ENCODE measurements at regions not wholly inside any gene's neighbourhood (a gene's known extent, or its start where the extent isn't known, plus 50 kb on each side); places are given as distances from the start of the nearest gene placed in this dataset.

GRCh38 chr17:77507111-77507885, 366.5 kb downstream of the SEC14L1 start:
- peaks cover 10 to 12% of the 10 kb centered on the region in 2 experiments for H3K9me3 ChIP-seq (ENCODE audit: control insufficient read depth in 2 of 2, low read length in 2 of 2)
- H3K4me1 ChIP-seq (ENCODE audit: control insufficient read depth, insufficient read depth, low read length, poor library complexity, severe bottlenecking): no peaks in the 10 kb centered on the region
- H3K27me3 ChIP-seq (ENCODE audit: control insufficient read depth, insufficient read depth, low read length): no peaks in the 10 kb centered on the region
- Mint-ChIP-seq H3K27ac (peak overlapping the region in 1 of 3 donors; percentile 20), H3K27me3 (no peaks in the 10 kb centered on the region), H3K4me1 (peaks cover 0 to 6% (median 5%) of the 10 kb centered on the region in 4 donors), H3K9me3 (peaks cover 0 to 13% (median 5%) of the 10 kb centered on the region in 7 donors), H3K36me3 (no peaks in the 10 kb centered on the region), H3K4me3 (no peak overlapping the region)
- no peak overlapping the region for H3K27ac ChIP-seq (ENCODE audit: insufficient read depth, low read length, poor library complexity, severe bottlenecking)
- no peak overlapping the region for H3K4me3 ChIP-seq (ENCODE audit: low read depth, low read length)
- DNase-seq (no peak), ATAC-seq (ENCODE audit: low read depth in 2 of 2) (no peak)
- no peaks in the 10 kb centered on the region for H3K36me3 ChIP-seq (ENCODE audit: control insufficient read depth, insufficient read depth, low read length)

GRCh38 chr17:77508047-77508715, 367.4 kb downstream of the SEC14L1 start:
- Histone ChIP-seq H3K27ac (ENCODE audit: insufficient read depth, low read length, poor library complexity, severe bottlenecking) (no peak overlapping the region), H3K9me3 (ENCODE audit: control insufficient read depth in 2 of 2, low read length in 2 of 2) (peaks cover 10 to 12% of the 10 kb centered on the region in 2 experiments), H3K4me1 (ENCODE audit: control insufficient read depth, insufficient read depth, low read length, poor library complexity, severe bottlenecking) (no peaks in the 10 kb centered on the region), H3K27me3 (ENCODE audit: control insufficient read depth, insufficient read depth, low read length) (no peaks in the 10 kb centered on the region), H3K4me3 (ENCODE audit: low read depth, low read length) (no peak overlapping the region), H3K36me3 (ENCODE audit: control insufficient read depth, insufficient read depth, low read length) (no peaks in the 10 kb centered on the region)
- H3K9me3 Mint-ChIP-seq: peaks cover 0 to 13% (median 5%) of the 10 kb centered on the region in 7 donors
- peaks cover 0 to 5% (median 4%) of the 10 kb centered on the region in 4 donors for H3K4me1 Mint-ChIP-seq
- ATAC-seq (ENCODE audit: low read depth in 2 of 2) (no peak), DNase-seq (no peak)
- no peak overlapping the region for H3K4me3 Mint-ChIP-seq
- no peak overlapping the region for H3K27ac Mint-ChIP-seq
- peaks cover 4% of the 10 kb centered on the region for H3K27me3 Mint-ChIP-seq
- H3K36me3 Mint-ChIP-seq: peaks cover 4% of the 10 kb centered on the region

DNA sequence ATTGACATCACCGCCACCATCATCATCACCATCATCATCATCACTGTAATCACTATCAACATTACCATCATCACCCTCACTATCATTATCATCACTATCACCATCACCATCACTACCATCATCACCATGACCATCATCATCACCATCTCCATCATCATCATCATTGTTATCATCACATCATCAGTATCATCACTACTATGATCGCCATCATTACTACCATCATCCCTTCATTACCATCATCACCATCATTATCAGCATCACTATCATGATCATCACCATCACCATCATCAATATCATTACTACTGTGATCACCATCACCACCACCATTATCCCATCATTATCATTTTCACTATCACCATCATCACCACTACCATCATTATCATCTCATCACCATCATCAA, 368.3 kb downstream of the SEC14L1 start:
- Histone ChIP-seq H3K9me3 (ENCODE audit: control insufficient read depth in 2 of 2, low read length in 2 of 2) (peaks cover 10 to 12% of the 10 kb centered on the region in 2 experiments), H3K27me3 (ENCODE audit: control insufficient read depth, insufficient read depth, low read length) (no peaks in the 10 kb centered on the region), H3K36me3 (ENCODE audit: control insufficient read depth, insufficient read depth, low read length) (no peaks in the 10 kb centered on the region), H3K27ac (ENCODE audit: insufficient read depth, low read length, poor library complexity, severe bottlenecking) (no peak overlapping the region), H3K4me3 (ENCODE audit: low read depth, low read length) (no peak overlapping the region), H3K4me1 (ENCODE audit: control insufficient read depth, insufficient read depth, low read length, poor library complexity, severe bottlenecking) (no peaks in the 10 kb centered on the region)
- Mint-ChIP-seq H3K36me3 (peaks cover 5% of the 10 kb centered on the region), H3K9me3 (peaks cover 0 to 13% (median 5%) of the 10 kb centered on the region in 7 donors), H3K4me1 (peaks cover 0 to 5% (median 4%) of the 10 kb centered on the region in 4 donors), H3K4me3 (no peak overlapping the region), H3K27me3 (peaks cover 4% of the 10 kb centered on the region), H3K27ac (no peak overlapping the region)
- no peak for ATAC-seq (ENCODE audit: low read depth in 2 of 2)
- no peak for DNase-seq

DNA sequence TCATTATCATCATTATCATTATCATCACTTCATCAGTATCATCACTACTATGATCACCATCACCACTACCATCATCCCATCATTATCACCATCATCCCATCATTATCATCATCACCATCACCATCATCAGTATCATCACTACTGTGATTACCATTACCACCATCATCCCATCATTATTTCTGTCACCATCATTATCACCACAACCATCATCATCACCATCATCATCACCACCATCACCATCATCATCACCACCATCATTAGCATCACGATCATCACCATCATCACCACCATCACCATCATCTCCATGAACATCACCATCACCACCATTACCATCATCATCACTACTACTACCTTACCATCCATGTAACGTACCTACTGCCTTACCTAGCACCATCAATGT, 368.8 kb downstream of the SEC14L1 start:
- no peaks in the 10 kb centered on the region for H3K4me1 ChIP-seq (ENCODE audit: control insufficient read depth, insufficient read depth, low read length, poor library complexity, severe bottlenecking)
- H3K27me3 ChIP-seq (ENCODE audit: control insufficient read depth, insufficient read depth, low read length): no peaks in the 10 kb centered on the region
- DNase-seq (no peak), ATAC-seq (ENCODE audit: low read depth in 2 of 2) (no peak)
- peaks cover 10 to 12% of the 10 kb centered on the region in 2 experiments for H3K9me3 ChIP-seq (ENCODE audit: control insufficient read depth in 2 of 2, low read length in 2 of 2)
- H3K9me3 Mint-ChIP-seq: peaks cover 0 to 13% (median 5%) of the 10 kb centered on the region in 7 donors
- H3K27ac ChIP-seq (ENCODE audit: insufficient read depth, low read length, poor library complexity, severe bottlenecking): no peak overlapping the region
- peaks cover 5% of the 10 kb centered on the region for H3K36me3 Mint-ChIP-seq
- H3K27me3 Mint-ChIP-seq: peaks cover 4% of the 10 kb centered on the region
- H3K4me3 Mint-ChIP-seq: no peak overlapping the region
- no peak overlapping the region for H3K4me3 ChIP-seq (ENCODE audit: low read depth, low read length)
- H3K27ac Mint-ChIP-seq: no peak overlapping the region
- H3K4me1 Mint-ChIP-seq: peaks cover 0 to 5% (median 4%) of the 10 kb centered on the region in 4 donors
- H3K36me3 ChIP-seq (ENCODE audit: control insufficient read depth, insufficient read depth, low read length): no peaks in the 10 kb centered on the region

DNA sequence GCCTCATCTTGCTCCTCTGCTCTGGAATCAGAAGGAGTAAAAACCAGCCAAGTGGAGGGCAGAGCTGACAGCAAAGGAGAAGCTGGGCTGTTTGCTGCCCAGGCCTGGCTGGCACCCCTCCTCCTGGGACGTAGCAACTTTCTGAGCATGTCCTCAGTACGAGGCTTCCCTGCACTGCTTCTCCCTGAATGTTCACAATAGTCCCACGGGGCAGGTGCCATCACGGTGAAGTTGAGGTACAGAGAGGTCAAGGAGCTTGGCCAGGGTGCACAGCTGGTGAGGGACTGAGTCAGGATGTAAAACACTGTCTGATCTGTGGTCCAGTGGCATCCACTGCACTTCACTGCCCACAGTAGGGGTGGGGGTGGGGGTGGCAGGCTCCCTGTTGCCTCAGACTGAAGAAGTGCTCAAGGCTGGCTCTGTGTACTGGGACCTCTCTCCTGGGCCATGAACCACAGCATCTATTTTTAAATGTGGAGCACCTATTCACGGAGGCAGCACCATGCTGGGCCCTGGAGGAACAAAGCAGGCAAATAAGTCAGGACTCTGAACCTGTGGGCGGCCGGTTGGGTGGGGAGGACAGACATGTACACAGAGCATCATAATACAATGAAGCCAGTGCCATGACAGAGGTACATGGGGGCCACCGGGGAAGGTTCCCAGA, 369.5 kb downstream of the SEC14L1 start:
- Mint-ChIP-seq H3K9me3 (peaks cover 0 to 13% (median 5%) of the 10 kb centered on the region in 7 donors), H3K36me3 (peaks cover 5% of the 10 kb centered on the region), H3K27ac (no peak overlapping the region), H3K4me1 (peaks cover 0 to 5% (median 4%) of the 10 kb centered on the region in 4 donors), H3K4me3 (no peak overlapping the region), H3K27me3 (peaks cover 4% of the 10 kb centered on the region)
- Histone ChIP-seq H3K36me3 (ENCODE audit: control insufficient read depth, insufficient read depth, low read length) (no peaks in the 10 kb centered on the region), H3K9me3 (ENCODE audit: control insufficient read depth in 2 of 2, low read length in 2 of 2) (peaks cover 10 to 12% of the 10 kb centered on the region in 2 experiments), H3K4me1 (ENCODE audit: control insufficient read depth, insufficient read depth, low read length, poor library complexity, severe bottlenecking) (no peaks in the 10 kb centered on the region), H3K27ac (ENCODE audit: insufficient read depth, low read length, poor library complexity, severe bottlenecking) (no peak overlapping the region), H3K27me3 (ENCODE audit: control insufficient read depth, insufficient read depth, low read length) (no peaks in the 10 kb centered on the region), H3K4me3 (ENCODE audit: low read depth, low read length) (no peak overlapping the region)
- DNase-seq (no peak), ATAC-seq (ENCODE audit: low read depth in 2 of 2) (no peak)

GRCh38 chr17:77511514-77512061, 370.8 kb downstream of the SEC14L1 start:
- no peak overlapping the region for H3K4me3 Mint-ChIP-seq
- peaks cover 5% of the 10 kb centered on the region for H3K36me3 Mint-ChIP-seq
- peak overlapping the region in 1 of 3 donors; percentile 43 for H3K27ac Mint-ChIP-seq
- Histone ChIP-seq H3K9me3 (ENCODE audit: control insufficient read depth in 2 of 2, low read length in 2 of 2) (peaks cover 10 to 12% of the 10 kb centered on the region in 2 experiments), H3K27ac (ENCODE audit: insufficient read depth, low read length, poor library complexity, severe bottlenecking) (no peak overlapping the region), H3K4me1 (ENCODE audit: control insufficient read depth, insufficient read depth, low read length, poor library complexity, severe bottlenecking) (no peaks in the 10 kb centered on the region), H3K4me3 (ENCODE audit: low read depth, low read length) (no peak overlapping the region), H3K36me3 (ENCODE audit: control insufficient read depth, insufficient read depth, low read length) (no peaks in the 10 kb centered on the region), H3K27me3 (ENCODE audit: control insufficient read depth, insufficient read depth, low read length) (no peaks in the 10 kb centered on the region)
- no peak for DNase-seq
- H3K27me3 Mint-ChIP-seq: peaks cover 4% of the 10 kb centered on the region
- no peak for ATAC-seq (ENCODE audit: low read depth in 2 of 2)
- H3K4me1 Mint-ChIP-seq: peaks cover 0 to 6% (median 4%) of the 10 kb centered on the region in 4 donors
- H3K9me3 Mint-ChIP-seq: peaks cover 0 to 13% (median 5%) of the 10 kb centered on the region in 7 donors

DNA sequence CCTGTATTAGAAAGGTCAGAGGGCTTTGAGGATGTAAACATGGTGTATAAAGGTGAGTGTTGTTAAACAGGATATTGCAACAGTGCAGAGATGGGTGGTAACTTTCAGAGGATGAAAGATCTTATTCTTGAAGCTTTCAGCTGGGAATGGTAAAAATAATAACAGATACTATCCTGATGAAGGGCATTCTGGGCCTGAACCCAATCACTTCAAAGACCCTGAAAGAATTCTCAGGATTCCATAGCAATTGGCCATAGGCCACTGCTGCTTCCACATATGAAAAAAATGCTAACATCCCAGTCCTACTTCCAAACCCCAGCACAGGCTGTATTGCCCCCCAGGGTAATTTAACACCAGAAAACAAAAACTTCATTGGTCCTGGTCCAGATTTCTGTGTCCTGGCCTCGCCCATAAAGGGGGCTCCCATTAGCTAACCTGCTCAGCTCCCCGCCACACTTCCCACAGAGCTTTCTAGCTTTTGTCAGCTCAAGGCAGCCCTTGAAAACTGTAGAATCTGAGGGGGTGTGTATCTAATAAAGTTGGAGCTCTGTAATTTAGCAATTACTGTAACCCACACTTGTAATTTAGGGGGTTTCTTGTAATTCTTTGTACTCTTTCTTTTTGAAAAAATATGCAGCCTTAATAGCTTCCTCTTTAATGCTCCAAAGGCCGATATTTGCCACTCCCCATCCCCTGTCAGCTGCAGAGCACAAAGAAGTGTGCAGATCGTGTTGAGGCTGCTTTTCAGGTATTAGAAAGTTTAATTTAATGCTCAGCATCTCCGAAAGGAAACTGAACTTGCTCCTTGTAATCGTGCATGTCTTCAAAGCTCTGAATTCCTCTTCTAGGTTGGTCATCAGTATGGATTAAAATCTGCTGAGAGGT, 371.5 kb downstream of the SEC14L1 start:
- H3K27me3 Mint-ChIP-seq: peaks cover 4% of the 10 kb centered on the region
- peaks cover 5% of the 10 kb centered on the region for H3K36me3 Mint-ChIP-seq
- peaks cover 0 to 11% (median 4%) of the 10 kb centered on the region in 4 donors for H3K4me1 Mint-ChIP-seq
- H3K4me3 Mint-ChIP-seq: no peak overlapping the region
- peaks cover 0 to 13% (median 5%) of the 10 kb centered on the region in 7 donors for H3K9me3 Mint-ChIP-seq
- peaks cover 10 to 12% of the 10 kb centered on the region in 2 experiments for H3K9me3 ChIP-seq (ENCODE audit: control insufficient read depth in 2 of 2, low read length in 2 of 2)
- no peak overlapping the region for H3K27ac ChIP-seq (ENCODE audit: insufficient read depth, low read length, poor library complexity, severe bottlenecking)
- H3K27ac Mint-ChIP-seq: no peak overlapping the region
- no peaks in the 10 kb centered on the region for H3K4me1 ChIP-seq (ENCODE audit: control insufficient read depth, insufficient read depth, low read length, poor library complexity, severe bottlenecking)
- no peak overlapping the region for H3K4me3 ChIP-seq (ENCODE audit: low read depth, low read length)
- no peaks in the 10 kb centered on the region for H3K36me3 ChIP-seq (ENCODE audit: control insufficient read depth, insufficient read depth, low read length)
- DNase-seq: no peak
- no peaks in the 10 kb centered on the region for H3K27me3 ChIP-seq (ENCODE audit: control insufficient read depth, insufficient read depth, low read length)
- ATAC-seq (ENCODE audit: low read depth in 2 of 2): no peak
